ENCODE measurements at regions not wholly inside any gene's neighbourhood (a gene's known extent, or its start where the extent isn't known, plus 50 kb on each side); places are given as distances from the start of the nearest gene placed in this dataset.

DNA sequence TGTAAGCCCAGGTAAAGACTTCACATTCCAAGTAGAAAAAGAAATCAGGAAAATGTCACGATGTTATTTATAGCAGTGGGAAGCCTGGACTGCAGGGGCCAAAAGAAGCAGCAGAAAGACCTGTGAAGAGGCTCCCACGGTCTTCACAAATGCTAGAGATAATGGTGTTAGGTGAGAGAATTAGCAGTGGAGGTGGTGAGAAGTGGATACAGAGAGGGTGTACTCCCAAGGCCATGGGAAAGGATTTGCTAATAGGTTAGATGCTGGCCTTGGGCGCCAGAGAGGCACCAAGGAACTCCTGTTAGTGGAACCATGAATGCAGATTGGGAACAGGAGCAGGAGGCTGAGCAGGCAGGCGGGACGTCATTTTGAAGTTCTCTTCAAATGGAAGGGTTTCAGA lies 386.1 kb downstream of the C12orf75 start:
- DNase-seq (ENCODE audit: extremely low read depth, low read depth), result no peak
- TF ChIP-seq, protein P1, sequence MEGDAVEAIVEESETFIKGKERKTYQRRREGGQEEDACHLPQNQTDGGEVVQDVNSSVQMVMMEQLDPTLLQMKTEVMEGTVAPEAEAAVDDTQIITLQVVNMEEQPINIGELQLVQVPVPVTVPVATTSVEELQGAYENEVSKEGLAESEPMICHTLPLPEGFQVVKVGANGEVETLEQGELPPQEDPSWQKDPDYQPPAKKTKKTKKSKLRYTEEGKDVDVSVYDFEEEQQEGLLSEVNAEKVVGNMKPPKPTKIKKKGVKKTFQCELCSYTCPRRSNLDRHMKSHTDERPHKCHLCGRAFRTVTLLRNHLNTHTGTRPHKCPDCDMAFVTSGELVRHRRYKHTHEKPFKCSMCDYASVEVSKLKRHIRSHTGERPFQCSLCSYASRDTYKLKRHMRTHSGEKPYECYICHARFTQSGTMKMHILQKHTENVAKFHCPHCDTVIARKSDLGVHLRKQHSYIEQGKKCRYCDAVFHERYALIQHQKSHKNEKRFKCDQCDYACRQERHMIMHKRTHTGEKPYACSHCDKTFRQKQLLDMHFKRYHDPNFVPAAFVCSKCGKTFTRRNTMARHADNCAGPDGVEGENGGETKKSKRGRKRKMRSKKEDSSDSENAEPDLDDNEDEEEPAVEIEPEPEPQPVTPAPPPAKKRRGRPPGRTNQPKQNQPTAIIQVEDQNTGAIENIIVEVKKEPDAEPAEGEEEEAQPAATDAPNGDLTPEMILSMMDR (IDR thresholded peaks at IDR 0.05; ENCODE audit: low read depth, low read length), result no peak

DNA sequence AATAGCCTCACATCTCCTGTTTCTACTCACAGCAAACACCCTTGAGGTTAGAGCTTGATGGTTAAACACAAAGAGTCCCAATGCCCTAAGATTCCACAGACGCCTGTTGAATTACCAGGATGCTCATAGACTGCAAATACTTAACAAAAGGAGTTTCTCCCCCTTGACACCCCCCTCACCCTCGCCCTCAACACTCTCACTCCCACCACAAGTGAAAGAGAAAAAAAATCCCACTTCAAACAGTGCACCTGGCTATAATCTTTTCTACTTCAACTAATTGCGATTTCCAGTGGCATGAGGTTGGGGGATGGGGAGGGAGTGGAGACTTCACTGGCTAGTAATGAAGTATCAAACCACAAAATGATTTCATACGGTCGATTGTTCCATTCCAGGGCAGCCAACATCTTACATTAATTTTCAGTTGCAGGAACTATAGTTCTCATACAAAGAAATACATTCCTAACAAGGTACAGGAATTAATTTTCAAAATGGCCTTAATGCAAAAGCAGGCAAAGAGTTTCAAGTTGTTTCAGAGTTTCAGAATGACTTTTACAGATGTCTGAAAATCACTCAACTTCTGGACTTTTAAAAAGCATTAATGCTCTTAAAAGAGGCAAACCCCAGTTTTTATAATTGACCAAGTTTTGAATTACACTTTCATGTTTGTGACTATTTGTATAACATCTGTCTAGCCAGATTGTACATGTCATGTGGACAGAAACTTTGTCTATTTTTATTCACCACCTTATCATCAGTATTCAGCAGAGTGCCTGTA lies 390.7 kb downstream of the C12orf75 start:
- no peak for DNase-seq (ENCODE audit: extremely low read depth, low read depth)
- TF ChIP-seq, protein P1 (IDR thresholded peaks at IDR 0.05; ENCODE audit: low read depth, low read length), result no peak

DNA sequence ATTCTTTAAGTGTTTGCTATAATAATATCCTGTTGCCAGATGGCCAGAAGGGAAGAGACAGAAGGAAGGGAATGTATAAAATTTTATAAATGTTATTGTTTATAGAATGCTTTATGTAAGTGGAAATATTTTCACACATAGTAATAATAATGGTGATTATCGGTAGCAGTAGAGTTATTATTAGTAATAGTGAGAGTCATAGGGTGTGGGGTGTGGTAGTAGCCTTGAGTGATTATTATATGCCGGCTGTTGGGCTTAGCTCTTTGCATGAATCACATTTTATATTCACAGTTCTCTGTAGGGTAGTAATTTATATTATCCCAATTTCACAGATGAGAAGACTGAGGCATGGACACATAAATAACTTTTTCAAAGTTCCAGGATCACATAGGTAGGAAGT lies 391.4 kb downstream of the C12orf75 start:
- TF ChIP-seq, protein P1 (IDR thresholded peaks at IDR 0.05; ENCODE audit: low read depth, low read length), result no peak

DNA sequence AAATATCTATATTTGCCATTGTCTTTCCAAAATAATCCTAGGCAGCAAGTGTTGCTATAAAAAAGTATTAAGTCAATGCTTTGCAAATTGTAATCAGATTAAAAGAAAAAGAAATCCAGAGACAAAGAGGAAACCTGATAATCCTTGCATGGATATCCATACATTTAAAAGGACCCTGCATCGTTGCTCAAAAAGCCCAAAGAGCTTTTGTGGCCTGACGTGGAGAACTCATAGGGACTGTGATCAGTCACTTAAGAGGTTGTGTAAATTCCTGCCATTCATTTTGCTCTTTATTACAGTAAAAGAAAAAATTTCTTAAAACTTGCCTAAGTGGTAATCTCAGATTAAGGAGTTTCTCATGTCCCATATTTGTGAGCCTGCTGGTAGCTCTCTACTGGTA lies 392.6 kb downstream of the C12orf75 start:
- TF ChIP-seq, protein P1 (IDR thresholded peaks at IDR 0.05; ENCODE audit: low read depth, low read length), result no peak
- DNase-seq (ENCODE audit: extremely low read depth, low read depth), result no peak

More for the DNA sequence above, 391.4 kb downstream of the C12orf75 start:
- DNase-seq (ENCODE audit: extremely low read depth, low read depth), result no peak

DNA sequence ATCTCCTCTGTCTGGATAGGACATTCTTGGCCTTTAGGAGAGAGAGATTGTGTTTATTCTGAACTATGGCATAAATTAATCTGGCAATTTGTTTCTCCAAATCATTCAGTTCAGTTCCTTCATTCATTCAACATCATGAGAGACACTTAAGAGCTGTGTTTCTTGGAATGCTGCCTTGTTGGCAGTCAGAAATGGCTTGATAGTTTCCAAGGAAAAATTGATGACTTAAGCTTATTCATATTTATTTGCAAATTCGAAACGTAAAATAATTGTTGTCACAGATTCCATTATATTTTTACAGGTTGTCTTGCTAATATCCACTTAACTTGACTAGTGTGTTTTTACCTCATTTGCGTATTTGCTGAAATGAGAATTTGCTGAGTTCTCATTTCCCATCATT lies 393.0 kb downstream of the C12orf75 start:
- TF ChIP-seq, protein P1 (IDR thresholded peaks at IDR 0.05; ENCODE audit: low read depth, low read length), result no peak
- no peak for DNase-seq (ENCODE audit: extremely low read depth, low read depth)

DNA sequence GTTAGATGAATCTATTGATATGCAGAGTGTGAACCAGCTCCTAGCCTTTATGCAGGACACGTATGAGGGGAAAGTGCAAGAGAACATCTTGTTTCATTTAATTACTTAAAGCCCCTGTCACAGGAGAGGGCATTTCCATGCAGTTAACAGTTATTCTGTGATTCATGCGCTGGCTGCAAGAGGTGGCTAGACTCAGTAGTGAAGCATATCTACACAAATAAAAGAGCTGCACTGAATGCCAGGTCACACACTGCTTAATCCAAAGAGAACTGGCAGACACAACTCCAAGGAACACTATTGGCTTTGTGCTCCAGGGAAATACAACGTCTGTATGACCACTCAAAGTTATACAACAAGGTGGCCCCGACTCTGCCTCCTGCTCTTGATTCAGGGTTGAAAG lies 394.1 kb downstream of the C12orf75 start:
- DNase-seq (ENCODE audit: extremely low read depth, low read depth), result no peak
- TF ChIP-seq, protein P1 (IDR thresholded peaks at IDR 0.05; ENCODE audit: low read depth, low read length), result no peak

DNA sequence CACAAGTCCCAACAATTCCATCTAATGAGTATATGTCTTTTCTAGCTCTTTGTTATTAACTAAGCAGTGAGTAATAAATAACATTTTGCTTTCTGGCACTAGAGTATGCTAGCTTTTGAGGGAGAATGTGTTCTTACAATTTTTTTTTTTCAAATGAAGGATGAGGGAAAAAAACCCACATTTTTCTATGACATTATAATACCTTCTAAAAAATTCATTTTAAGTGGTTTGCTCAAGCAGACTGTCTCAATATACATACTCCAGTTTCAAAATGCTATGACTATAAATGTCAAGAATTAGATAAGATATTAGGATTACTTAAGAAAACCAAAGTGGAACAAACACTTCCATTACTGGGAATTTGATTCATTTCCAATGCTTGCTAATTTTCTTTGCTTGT lies 394.6 kb downstream of the C12orf75 start:
- TF ChIP-seq, protein P1 (IDR thresholded peaks at IDR 0.05; ENCODE audit: low read depth, low read length), result no peak
- no peak for DNase-seq (ENCODE audit: extremely low read depth, low read depth)

Measured in AG09319 (cell line).